Sigmoid colon (tissue), 4 donors: ENCODE measurements at regions not wholly inside any gene's neighbourhood (a gene's known extent, or its start where the extent isn't known, plus 50 kb on each side); places are given as distances from the start of the nearest gene placed in this dataset.

Source experiments
- EP300 ChIP-seq, 4 donors: sonication (generic); formaldehyde crosslinking; IDR thresholded peaks; one replicate each; pipeline ENCODE4 v1.6.1; 2017; ENCODE audit warnings: antibody characterized with exemption in 4 of 4
- POLR2A ChIP-seq, 2 donors: fragments of 450-650 bp; IDR thresholded peaks; one replicate each; pipeline ENCODE4 v1.6.1; 2016; ENCODE audit warnings: antibody characterized with exemption in 2 of 2, mild to moderate bottlenecking in 2 of 2, moderate library complexity in 2 of 2
- TF ChIP-seq, protein P1 (sequence below), 4 experiments: fragments of 450-650 bp in 3 of 4; fragments of 200-600 bp in 1 of 4; IDR thresholded peaks; one replicate each; pipeline ENCODE4 v1.5.1; 2016 to 2019; ENCODE audit warnings: antibody characterized with exemption in 4 of 4, mild to moderate bottlenecking in 3 of 4, moderate library complexity in 2 of 4

DNA sequence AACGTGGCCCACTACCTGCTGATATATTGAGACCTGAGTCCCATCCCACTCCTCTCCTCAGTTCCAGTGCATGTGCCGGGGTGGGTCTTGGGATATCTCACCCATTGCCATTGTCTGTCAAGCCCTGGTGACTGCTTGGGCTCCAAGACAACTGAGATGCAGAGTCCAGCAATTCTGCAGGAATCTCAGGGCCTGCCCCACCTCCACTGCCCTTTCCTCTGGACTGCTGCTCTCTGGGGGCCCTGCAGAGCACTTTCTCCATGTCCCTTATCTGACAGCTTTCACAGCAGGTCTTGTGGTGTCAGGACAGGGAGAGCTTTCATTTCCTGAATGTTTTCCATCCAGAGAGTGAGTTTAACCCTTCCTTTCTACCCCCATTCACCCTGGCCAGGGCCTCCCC, 152.9 kb downstream of the ARL4C start:
- TF ChIP-seq POLR2A (IDR thresholded peaks at IDR 0.05) (no peak), EP300 (IDR thresholded peaks at IDR 0.05) (no peak)
- TF ChIP-seq, protein P1, sequence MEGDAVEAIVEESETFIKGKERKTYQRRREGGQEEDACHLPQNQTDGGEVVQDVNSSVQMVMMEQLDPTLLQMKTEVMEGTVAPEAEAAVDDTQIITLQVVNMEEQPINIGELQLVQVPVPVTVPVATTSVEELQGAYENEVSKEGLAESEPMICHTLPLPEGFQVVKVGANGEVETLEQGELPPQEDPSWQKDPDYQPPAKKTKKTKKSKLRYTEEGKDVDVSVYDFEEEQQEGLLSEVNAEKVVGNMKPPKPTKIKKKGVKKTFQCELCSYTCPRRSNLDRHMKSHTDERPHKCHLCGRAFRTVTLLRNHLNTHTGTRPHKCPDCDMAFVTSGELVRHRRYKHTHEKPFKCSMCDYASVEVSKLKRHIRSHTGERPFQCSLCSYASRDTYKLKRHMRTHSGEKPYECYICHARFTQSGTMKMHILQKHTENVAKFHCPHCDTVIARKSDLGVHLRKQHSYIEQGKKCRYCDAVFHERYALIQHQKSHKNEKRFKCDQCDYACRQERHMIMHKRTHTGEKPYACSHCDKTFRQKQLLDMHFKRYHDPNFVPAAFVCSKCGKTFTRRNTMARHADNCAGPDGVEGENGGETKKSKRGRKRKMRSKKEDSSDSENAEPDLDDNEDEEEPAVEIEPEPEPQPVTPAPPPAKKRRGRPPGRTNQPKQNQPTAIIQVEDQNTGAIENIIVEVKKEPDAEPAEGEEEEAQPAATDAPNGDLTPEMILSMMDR (IDR thresholded peaks at IDR 0.05): no peak
